Astrocyte of the cerebellum (primary cell): ENCODE measurements at regions not wholly inside any gene's neighbourhood (a gene's known extent, or its start where the extent isn't known, plus 50 kb on each side); places are given as distances from the start of the nearest gene placed in this dataset.

Experiments used
- DNase-seq: peaks from one replicate; pipeline ENCODE4 v3.0.0-alpha.2; 2011; ENCODE audit warnings: low read depth
- H3K4me3 ChIP-seq: 2 replicates; pipeline ENCODE4 v1.5.1; 2011; ENCODE audit warnings: mild to moderate bottlenecking, low read depth, low read length, moderate library complexity
- CTCF ChIP-seq: IDR thresholded peaks from 2 replicates; pipeline ENCODE4 v1.5.1; 2012; ENCODE audit warnings: low read length, low read depth, moderate library complexity, mild to moderate bottlenecking; ENCODE audit errors: missing control alignments
- in situ Hi-C: cut with HindIII; loops from 2 replicates; pipeline ENCODE4 v1.10.0; 2017; ENCODE audit warnings: low sequenced_read_pairs

- H3K4me3 ChIP-seq = no peak overlapping the region
- in situ Hi-C loops = no loop called here
- no peak for TF ChIP-seq CTCF
- no peak for DNase-seq
These were observed 50.6 kb upstream of the ODC1 start for GRCh38 chr2:10498525-10499274.
